ENCODE measurements at regions not wholly inside any gene's neighbourhood (a gene's known extent, or its start where the extent isn't known, plus 50 kb on each side); places are given as distances from the start of the nearest gene placed in this dataset.
"Not testable (repeated sequence)": the region's sequence is repeated elsewhere in the genome, so short reads cannot be mapped to it uniquely, and the experiment has no call there.

GRCh38 chr22:22296047-22296446 is 51.5 kb downstream of the VPREB1 start:
- not testable (repeated sequence) for DNase-seq

DNA sequence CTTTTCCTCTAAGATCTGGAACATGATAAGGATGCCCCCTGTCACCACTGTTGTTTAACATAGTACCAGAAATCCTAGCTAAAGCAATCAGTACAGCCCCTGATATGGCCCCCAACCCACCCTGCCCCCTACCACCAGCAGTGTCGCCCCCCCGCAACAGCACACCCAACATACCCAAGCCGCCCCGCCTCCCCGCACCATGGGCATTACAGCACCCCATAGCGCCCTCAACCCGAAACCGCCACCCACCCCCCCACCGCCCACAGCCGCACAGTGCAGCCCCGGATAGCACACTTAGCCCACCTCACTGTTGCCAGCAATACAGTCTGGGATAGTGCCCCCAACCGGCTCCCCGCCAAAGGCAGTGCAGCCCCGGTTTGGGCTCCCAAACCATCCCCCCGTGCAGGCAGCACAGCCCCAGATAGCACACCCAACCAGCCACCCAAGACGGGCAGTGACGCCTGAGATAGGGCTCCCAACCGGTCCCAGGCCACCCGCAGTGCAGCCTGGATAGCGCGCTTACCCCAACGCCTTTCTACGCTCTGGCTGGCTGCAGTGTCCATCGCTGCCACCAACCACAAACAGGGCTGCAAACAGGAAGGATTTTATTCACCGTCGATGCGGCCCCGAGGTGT is 52.7 kb downstream of the VPREB1 start:
- peak in 3 of 6 experiments; percentile 3 to 31 (median 4) for DNase-seq

DNA sequence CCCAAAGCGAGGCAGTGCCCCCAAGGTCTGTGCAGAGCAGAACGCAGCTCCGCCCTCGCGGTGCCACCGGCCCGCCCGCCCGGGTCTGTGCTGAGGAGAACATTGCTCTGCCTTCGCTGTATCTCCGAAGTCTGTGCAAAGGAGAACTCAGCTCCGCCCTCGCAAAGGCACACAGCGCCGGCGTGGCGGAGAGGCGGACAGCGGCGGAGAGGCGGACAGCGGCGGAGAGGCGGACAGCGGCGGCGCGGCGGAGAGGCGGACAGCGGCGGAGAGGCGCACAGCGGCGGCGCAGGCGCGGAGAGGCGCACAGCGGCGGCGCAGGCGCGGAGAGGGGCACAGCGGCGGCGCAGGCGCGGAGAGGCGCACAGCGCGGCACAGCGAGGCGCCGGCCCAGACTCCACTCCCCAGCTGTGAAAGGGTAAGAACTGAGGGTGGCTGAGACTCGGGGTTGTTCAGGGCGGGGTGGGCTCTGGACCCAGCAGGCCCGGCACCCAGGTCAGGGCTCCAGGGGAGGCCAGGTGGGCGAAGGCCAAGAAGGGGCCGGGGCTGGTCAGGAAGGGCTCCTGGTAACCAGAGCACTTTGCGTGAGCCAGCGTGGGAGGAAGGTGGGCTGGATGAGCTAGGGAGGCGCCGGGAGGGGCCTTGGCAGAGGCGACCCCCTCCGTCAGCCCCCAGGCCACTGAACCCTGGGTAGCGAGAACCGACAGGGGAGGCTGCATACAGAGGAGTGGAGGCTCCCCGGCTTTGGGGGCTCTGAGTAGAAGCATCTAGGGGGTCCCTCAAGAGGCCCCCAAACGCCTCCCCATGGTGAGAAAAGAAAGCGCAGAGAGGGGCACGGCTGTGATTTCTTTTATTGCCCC is 53.4 kb downstream of the VPREB1 start:
- DNase-seq, result peak; percentile 62 to 92 (median 71)

- not testable (repeated sequence) for DNase-seq
Measured at GRCh38 chr22:22298654-22299009, 54.0 kb downstream of the VPREB1 start.

GRCh38 chr22:22300511-22300910 is 55.9 kb downstream of the VPREB1 start:
- not testable (repeated sequence) for DNase-seq

- DNase-seq, result not testable (repeated sequence)
Measured at GRCh38 chr22:22300946-22301345, 56.4 kb downstream of the VPREB1 start.

GRCh38 chr22:22316589-22316988 is 72.0 kb downstream of the VPREB1 start:
- no peak for DNase-seq

DNA sequence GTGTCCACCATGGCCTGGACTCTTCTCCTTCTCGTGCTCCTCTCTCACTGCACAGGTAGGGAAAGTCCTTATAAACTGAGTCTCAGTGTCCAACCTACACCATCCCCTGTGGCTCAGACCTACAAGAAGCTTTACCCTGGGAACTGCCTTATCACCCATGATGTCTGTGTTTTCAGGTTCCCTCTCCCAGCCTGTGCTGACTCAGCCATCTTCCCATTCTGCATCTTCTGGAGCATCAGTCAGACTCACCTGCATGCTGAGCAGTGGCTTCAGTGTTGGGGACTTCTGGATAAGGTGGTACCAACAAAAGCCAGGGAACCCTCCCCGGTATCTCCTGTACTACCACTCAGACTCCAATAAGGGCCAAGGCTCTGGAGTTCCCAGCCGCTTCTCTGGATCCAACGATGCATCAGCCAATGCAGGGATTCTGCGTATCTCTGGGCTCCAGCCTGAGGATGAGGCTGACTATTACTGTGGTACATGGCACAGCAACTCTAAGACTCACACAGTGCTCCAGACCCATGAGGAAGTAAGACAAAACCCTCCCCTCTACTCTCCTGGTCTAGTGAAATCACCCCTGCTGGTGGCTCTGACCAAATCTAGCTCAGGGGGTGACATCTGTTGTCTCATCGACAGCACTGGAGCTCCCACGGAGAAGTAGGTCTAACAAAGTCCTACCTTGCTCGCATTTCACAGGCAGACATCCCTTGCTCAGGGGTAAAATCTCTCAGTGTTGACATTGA is 74.3 kb downstream of the VPREB1 start:
- DNase-seq, result no peak

DNA sequence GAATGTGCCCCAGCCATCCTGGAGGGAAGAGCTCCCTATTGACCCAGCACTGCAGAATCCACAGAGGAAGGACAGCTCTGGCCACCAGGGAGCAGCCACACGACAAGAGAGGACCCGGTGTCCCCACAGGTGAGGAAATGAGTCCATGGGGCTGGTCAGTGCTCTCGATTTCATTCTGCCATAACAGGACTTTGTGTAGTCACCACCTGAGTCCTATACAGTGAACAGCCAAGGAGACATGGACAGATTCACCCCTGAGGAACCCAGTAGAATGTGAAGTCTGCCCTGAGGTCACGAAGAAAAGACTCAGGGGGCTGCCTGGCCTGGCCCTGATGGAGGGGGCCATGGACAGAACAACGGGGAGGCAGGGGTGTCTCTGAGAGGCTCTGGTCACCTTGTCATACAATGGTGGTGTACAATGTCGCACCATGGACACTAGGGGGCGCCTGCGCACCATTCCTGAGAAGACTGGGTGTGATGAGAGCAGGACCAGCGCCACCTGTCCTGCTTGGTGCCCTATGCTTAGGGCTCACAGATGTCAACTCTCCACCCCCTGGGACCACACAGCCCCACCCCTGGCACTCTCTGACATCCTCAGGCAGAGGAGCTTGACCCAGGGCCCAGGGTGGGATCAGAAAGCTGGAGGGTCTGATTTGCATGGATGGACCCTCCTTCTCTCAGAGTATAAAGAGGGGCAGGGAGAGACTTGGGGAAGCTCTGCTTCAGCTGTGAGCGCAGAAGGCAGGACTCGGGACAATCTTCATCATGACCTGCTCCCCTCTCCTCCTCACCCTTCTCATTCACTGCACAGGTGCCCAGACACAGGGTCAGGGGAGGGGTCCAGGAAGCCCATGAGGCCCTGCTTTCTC is 77.4 kb downstream of the VPREB1 start:
- DNase-seq, result peak; percentile 3 to 69 (median 45)

GRCh38 chr22:22322792-22323191 is 78.2 kb downstream of the VPREB1 start:
- DNase-seq, result no peak

GRCh38 chr22:22327723-22328122 is 83.1 kb downstream of the VPREB1 start:
- DNase-seq, result no peak

- no peak for DNase-seq
Measured at GRCh38 chr22:22329792-22330191, 85.2 kb downstream of the VPREB1 start.

- not testable (repeated sequence) for DNase-seq
Measured at GRCh38 chr22:22335640-22336039, 91.1 kb downstream of the VPREB1 start.

DNA sequence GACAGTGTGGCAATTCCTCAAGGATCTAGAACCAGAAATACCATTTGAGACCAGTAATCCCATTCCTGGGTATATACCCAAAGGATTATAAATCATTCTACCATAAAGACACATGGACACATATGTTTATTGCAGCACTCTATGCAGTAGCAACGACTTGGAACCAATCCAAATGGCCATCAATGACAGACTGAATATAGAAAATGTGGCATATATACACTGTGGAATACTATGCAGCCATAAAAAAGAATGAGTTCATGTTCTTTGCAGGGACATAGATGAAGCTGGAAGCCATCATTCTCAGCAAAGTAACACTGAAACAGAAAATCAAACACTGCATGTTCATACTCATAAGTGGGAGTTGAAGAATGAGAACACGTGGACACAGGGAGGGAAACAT is 91.7 kb downstream of the VPREB1 start:
- DNase-seq, result not testable (repeated sequence)

DNA sequence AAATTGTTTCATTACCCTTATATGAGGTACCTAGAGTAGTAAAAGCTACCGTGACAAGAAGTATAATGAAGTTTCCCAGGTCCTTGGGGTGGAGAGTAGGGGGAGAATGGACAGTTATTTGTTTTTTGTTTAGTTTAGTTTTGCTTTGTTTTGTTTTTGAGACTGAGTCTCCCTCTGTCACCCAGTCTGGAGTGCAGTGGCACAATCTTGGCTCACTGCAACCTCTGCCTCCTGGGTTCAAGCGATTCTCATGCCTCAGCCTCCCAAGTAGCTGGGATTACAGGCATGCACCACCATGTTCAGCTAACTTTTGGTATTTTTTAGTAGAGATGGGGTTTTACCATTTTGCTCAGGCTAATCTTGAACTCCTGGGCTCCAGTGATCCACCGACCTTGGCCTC is 94.2 kb downstream of the VPREB1 start:
- not testable (repeated sequence) for DNase-seq

DNA sequence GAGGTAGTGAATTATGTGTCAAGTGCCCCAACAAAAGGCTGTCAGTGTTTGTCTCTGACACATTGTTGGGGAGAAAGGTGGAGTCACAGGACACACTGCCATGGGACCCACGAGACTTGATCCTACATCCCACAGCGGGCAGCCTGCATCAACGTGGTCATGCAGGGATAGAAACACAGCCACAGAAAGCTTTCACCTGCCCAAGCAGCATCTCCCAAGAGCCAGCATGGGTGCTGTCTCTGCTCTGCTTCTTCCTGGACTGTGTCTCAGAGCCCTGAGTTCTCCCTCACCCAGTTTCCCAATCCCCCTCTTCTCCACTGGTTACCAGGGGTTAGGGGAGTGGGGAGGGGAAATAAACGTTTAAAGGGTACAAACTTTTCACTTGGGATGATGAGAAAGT is 97.2 kb downstream of the VPREB1 start:
- no peak for DNase-seq

DNA sequence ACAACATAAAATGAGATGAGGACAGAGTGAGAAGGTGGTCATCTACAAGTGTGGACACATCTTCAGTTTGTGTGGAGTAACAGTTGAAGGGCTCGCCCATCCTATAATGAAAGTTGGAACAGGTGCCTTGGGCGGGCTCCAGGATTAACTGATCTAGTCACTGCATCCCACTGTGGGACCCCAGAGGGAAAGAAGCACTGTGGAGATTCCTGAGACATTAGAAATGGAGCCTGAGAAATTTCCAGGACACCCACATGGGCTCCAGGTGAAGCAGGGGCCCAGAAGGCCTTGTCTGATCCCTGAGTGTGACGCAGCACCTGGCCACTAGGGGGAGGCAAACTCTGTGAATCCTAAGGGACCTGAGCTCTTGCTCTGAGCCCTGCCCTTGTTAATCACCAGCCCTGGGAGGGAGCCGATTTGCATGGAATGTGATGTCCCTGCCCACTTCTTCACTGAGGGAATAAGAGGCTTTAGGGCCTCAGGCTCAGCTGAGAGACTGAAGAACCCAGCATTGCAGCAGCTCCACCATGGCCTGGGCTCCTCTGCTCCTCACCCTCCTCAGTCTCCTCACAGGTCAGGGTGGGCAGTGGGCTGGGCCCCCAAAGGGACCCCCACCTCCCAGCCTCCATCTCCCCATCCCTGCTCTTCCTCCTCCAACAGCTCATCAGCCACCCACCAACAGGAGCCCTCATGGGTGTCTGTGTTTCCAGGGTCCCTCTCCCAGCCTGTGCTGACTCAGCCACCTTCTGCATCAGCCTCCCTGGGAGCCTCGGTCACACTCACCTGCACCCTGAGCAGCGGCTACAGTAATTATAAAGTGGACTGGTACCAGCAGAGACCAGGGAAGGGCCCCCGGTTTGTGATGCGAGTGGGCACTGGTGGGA is 98.4 kb downstream of the VPREB1 start:
- DNase-seq, result peak in 5 of 6 experiments; percentile 16 to 52 (median 45)

- DNase-seq, result no peak
Measured at GRCh38 chr22:22343581-22344296, 99.2 kb downstream of the VPREB1 start.

- DNase-seq, result no peak
Measured at GRCh38 chr22:22344430-22344829, 99.8 kb downstream of the VPREB1 start.

GRCh38 chr22:22345781-22346180 is 101.2 kb downstream of the VPREB1 start:
- no peak for DNase-seq
